Neural progenitor cell (in vitro differentiated cells): ENCODE measurements at regions not wholly inside any gene's neighbourhood (a gene's known extent, or its start where the extent isn't known, plus 50 kb on each side); places are given as distances from the start of the nearest gene placed in this dataset.

Source experiments
- DNase-seq: peaks from one replicate; pipeline ENCODE4 v3.0.0-alpha.2; 2016; ENCODE audit warnings: low spot score
- H2AFZ ChIP-seq: fragments of 200-600 bp; sonication (generic); replicated peaks from 2 replicates; pipeline ENCODE4 v1.6.1; 2016; ENCODE audit warnings: antibody characterized with exemption
- H3F3A ChIP-seq: fragments of 200-600 bp; sonication (generic); 2 replicates; pipeline ENCODE4 v1.6.1; 2016; ENCODE audit warnings: antibody characterized with exemption, low read depth
- H3K27ac ChIP-seq: fragments of 200-600 bp; sonication (generic); 2 replicates; pipeline ENCODE4 v1.5.1; 2016; ENCODE audit warnings: mild to moderate bottlenecking
- H3K27me3 ChIP-seq: fragments of 200-600 bp; sonication (generic); 2 replicates; pipeline ENCODE4 v1.6.1; 2016; ENCODE audit warnings: mild to moderate bottlenecking, moderate library complexity
- H3K36me3 ChIP-seq: fragments of 200-600 bp; sonication (generic); 2 replicates; pipeline ENCODE4 v1.5.1; 2016
- H3K4me1 ChIP-seq: fragments of 200-600 bp; sonication (generic); 2 replicates; pipeline ENCODE4 v1.6.1; 2016; ENCODE audit warnings: mixed run types
- H3K4me2 ChIP-seq: fragments of 200-600 bp; sonication (generic); 2 replicates; pipeline ENCODE4 v1.6.1; 2016
- H3K4me3 ChIP-seq: fragments of 200-600 bp; sonication (generic); 2 replicates; pipeline ENCODE4 v1.5.1; 2016
- H3K79me2 ChIP-seq: fragments of 200-600 bp; sonication (generic); 2 replicates; pipeline ENCODE4 v1.6.1; 2016; ENCODE audit warnings: low read depth
- H3K9ac ChIP-seq: fragments of 200-600 bp; sonication (generic); 2 replicates; pipeline ENCODE4 v1.6.1; 2016
- H3K9me3 ChIP-seq: fragments of 200-600 bp; sonication (generic); 2 replicates; pipeline ENCODE4 v1.5.1; 2016; ENCODE audit warnings: low read depth
- H4K20me1 ChIP-seq: fragments of 200-600 bp; sonication (generic); 2 replicates; pipeline ENCODE4 v1.6.1; 2016; ENCODE audit warnings: low read depth
- H3K27ac Mint-ChIP-seq: 3 replicates; pipeline ENCODE4 v1.8.0; 2021; ENCODE audit warnings: mixed read lengths
- H3K27me3 Mint-ChIP-seq: 2 replicates; pipeline ENCODE4 v1.8.0; 2022; ENCODE audit warnings: low read depth, mild to moderate bottlenecking, inconsistent platforms, moderate library complexity, mixed read lengths; ENCODE audit not compliant: insufficient read depth
- H3K36me3 Mint-ChIP-seq: 3 replicates; pipeline ENCODE4 v1.8.0; 2021; ENCODE audit warnings: mixed read lengths
- H3K4me1 Mint-ChIP-seq: 3 replicates; pipeline ENCODE4 v1.8.0; 2021; ENCODE audit warnings: mixed read lengths
- H3K4me3 Mint-ChIP-seq: 3 replicates; pipeline ENCODE4 v1.8.0; 2021; ENCODE audit warnings: mild to moderate bottlenecking, moderate library complexity, mixed read lengths
- H3K9me3 Mint-ChIP-seq: 3 replicates; pipeline ENCODE4 v1.8.0; 2020; ENCODE audit warnings: mixed read lengths
- EZH2 ChIP-seq: fragments of 200-600 bp; sonication (generic); IDR thresholded peaks from 2 replicates; pipeline ENCODE4 v1.6.1; 2017; ENCODE audit warnings: antibody characterized with exemption, mild to moderate bottlenecking, moderate library complexity
- EZH2phosphoT487 ChIP-seq: fragments of 200-600 bp; sonication (generic); IDR thresholded peaks from 2 replicates; pipeline ENCODE4 v1.6.1; 2017; ENCODE audit warnings: antibody characterized with exemption
- TF ChIP-seq, protein P1 (sequence below): fragments of 200-600 bp; sonication (generic); IDR thresholded peaks from 2 replicates; pipeline ENCODE4 v1.5.1; 2017; ENCODE audit warnings: antibody characterized with exemption, mild to moderate bottlenecking

DNA sequence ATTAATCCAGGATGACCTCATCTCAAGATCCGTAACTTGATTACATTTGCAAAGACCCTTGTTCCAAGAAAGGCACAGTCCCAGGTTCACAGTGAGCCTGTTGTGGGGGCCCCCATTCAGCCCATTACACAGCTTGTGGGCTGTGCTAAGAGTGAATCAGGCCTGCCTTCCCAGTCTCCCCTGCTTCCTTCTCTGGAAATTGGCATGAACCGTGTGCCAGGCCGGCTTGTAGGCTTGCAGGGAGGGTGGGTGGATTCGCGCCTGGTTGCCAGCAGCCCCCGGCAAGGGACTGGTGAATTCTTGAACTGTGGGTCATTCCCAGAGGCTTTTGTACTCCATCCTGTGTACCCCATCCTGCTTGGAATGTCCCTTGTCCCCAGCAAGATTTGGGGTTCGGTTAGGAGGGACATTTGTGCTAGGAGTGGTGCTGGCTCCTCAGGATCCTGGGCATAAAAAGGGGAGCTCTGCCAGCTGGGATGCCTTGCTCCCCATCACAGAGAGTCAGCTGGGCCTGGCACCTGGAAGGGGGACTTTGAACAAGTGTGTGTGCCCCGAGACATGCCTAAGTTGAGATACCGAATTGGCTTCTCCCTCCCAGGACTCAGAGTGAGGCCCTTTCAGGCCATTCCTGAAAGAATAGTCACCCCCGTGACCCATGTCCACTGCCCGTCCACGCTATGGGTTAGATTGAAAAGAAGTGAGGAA, 818.2 kb downstream of the BRD1 start:
- no peaks in the 10 kb centered on the region for H3K36me3 Mint-ChIP-seq
- peaks cover 2% of the 10 kb centered on the region for H3K9me3 Mint-ChIP-seq
- no peak for DNase-seq

DNA sequence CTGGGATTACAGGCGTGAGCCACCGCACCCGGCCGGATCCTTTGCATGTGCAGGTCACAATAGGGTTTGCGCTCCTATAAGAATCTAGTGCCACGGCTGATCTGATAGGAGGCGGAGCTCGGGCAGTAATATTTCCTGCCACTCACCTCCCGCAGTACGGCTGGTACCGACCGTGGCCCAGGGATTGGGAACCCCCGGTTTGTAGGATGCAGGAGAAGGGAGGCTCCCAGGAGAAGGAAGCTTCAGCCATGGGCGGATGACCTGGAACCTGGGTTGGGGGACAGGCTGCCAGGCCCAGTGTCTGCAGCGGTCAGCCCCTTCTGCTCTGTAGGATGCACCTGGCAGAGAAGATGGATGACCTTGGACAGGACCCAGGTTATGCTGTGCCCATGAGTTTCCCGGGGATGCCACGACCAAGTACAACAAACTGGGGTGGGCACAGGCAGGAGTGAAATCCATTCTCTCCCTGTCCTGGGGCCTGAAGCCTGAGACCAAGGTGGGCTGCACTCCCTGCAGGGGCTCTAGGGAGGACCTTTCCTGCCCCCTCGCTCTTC, 818.9 kb downstream of the BRD1 start:
- Histone ChIP-seq H3K4me3 (no peak overlapping the region), H3K36me3 (no peaks in the 10 kb centered on the region), H3F3A (no peaks in the 10 kb centered on the region), H3K4me1 (no peaks in the 10 kb centered on the region), H4K20me1 (no peaks in the 10 kb centered on the region), H3K79me2 (no peaks in the 10 kb centered on the region), H3K4me2 (no peak overlapping the region), H3K27ac (no peak overlapping the region), H3K9ac (no peak overlapping the region), H2AFZ (no peak overlapping the region), H3K9me3 (no peaks in the 10 kb centered on the region), H3K27me3 (no peaks in the 10 kb centered on the region)
- DNase-seq: no peak
- TF ChIP-seq, protein P1, sequence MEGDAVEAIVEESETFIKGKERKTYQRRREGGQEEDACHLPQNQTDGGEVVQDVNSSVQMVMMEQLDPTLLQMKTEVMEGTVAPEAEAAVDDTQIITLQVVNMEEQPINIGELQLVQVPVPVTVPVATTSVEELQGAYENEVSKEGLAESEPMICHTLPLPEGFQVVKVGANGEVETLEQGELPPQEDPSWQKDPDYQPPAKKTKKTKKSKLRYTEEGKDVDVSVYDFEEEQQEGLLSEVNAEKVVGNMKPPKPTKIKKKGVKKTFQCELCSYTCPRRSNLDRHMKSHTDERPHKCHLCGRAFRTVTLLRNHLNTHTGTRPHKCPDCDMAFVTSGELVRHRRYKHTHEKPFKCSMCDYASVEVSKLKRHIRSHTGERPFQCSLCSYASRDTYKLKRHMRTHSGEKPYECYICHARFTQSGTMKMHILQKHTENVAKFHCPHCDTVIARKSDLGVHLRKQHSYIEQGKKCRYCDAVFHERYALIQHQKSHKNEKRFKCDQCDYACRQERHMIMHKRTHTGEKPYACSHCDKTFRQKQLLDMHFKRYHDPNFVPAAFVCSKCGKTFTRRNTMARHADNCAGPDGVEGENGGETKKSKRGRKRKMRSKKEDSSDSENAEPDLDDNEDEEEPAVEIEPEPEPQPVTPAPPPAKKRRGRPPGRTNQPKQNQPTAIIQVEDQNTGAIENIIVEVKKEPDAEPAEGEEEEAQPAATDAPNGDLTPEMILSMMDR: no peak
- TF ChIP-seq EZH2 (no peak), EZH2phosphoT487 (no peak)
- H3K27ac Mint-ChIP-seq: no peak overlapping the region
- peaks cover 6% of the 10 kb centered on the region for H3K9me3 Mint-ChIP-seq
- H3K4me3 Mint-ChIP-seq: no peak overlapping the region
- no peaks in the 10 kb centered on the region for H3K36me3 Mint-ChIP-seq
- H3K27me3 Mint-ChIP-seq: peaks cover 11% of the 10 kb centered on the region
- peaks cover 22% of the 10 kb centered on the region for H3K4me1 Mint-ChIP-seq

More for the DNA sequence above, 818.2 kb downstream of the BRD1 start:
- Histone ChIP-seq H3K27me3 (no peaks in the 10 kb centered on the region), H2AFZ (no peak overlapping the region), H3K79me2 (no peaks in the 10 kb centered on the region), H3K9me3 (no peaks in the 10 kb centered on the region), H3K4me3 (no peak overlapping the region), H3K36me3 (no peaks in the 10 kb centered on the region), H3K4me2 (no peak overlapping the region), H3K27ac (no peak overlapping the region), H3K4me1 (no peaks in the 10 kb centered on the region), H4K20me1 (no peaks in the 10 kb centered on the region), H3F3A (no peaks in the 10 kb centered on the region), H3K9ac (no peak overlapping the region)
- TF ChIP-seq EZH2 (no peak), EZH2phosphoT487 (no peak)
- TF ChIP-seq, protein P1: no peak
- Mint-ChIP-seq H3K4me3 (no peak overlapping the region), H3K4me1 (peaks cover 29% of the 10 kb centered on the region), H3K27ac (peak overlapping the region; percentile 5), H3K27me3 (peaks cover 9% of the 10 kb centered on the region)

DNA sequence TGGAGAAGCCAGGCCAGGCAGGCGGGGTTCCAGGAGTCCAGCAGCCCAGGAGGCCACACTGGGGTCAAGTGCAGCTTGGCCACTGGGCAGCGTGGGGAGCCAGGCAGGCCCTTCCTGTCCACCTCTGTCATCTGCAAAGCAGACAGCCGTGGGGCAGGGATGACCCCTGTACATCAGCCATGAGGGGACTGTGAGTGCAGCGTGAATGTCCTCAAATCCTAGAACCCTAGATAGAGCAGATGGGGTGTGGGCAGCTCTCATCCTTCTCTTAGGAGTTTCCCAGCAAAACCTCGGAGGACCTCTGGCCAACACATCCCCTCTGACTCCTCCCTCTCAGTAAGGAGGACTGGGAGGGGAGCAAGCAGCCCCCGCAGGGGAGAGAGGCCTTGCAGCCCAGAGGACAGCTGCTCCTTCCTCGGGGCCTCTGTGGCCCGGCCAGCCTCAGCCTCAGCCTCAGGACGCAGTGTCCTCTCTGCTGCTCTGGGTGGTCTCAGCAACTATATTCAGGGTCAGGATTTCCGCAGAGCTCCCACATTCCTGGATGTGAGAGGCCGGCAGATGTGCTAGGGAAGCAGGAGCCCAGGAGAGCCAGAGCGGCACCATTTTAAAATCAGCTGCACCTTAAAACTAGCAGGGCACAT, 820.5 kb downstream of the BRD1 start:
- H3K9me3 Mint-ChIP-seq: peaks cover 8% of the 10 kb centered on the region
- no peak for DNase-seq

More for the DNA sequence above, 820.5 kb downstream of the BRD1 start:
- no peaks in the 10 kb centered on the region for H3K9me3 ChIP-seq
- H3K79me2 ChIP-seq: no peaks in the 10 kb centered on the region
- H3K4me2 ChIP-seq: no peak overlapping the region
- Mint-ChIP-seq H3K36me3 (no peaks in the 10 kb centered on the region), H3K4me3 (no peak overlapping the region), H3K27me3 (peaks cover 10% of the 10 kb centered on the region), H3K27ac (no peak overlapping the region), H3K4me1 (peaks cover 14% of the 10 kb centered on the region)
- no peak overlapping the region for H3K9ac ChIP-seq
- H3F3A ChIP-seq: no peaks in the 10 kb centered on the region
- TF ChIP-seq, protein P1: no peak
- TF ChIP-seq EZH2phosphoT487 (no peak), EZH2 (no peak)
- no peak overlapping the region for H3K27ac ChIP-seq
- H3K4me1 ChIP-seq: no peaks in the 10 kb centered on the region
- no peaks in the 10 kb centered on the region for H4K20me1 ChIP-seq
- H3K4me3 ChIP-seq: no peak overlapping the region
- H2AFZ ChIP-seq: no peak overlapping the region
- no peaks in the 10 kb centered on the region for H3K36me3 ChIP-seq
- no peaks in the 10 kb centered on the region for H3K27me3 ChIP-seq
